ENCODE measurements at regions not wholly inside any gene's neighbourhood (a gene's known extent, or its start where the extent isn't known, plus 50 kb on each side); places are given as distances from the start of the nearest gene placed in this dataset.

DNA sequence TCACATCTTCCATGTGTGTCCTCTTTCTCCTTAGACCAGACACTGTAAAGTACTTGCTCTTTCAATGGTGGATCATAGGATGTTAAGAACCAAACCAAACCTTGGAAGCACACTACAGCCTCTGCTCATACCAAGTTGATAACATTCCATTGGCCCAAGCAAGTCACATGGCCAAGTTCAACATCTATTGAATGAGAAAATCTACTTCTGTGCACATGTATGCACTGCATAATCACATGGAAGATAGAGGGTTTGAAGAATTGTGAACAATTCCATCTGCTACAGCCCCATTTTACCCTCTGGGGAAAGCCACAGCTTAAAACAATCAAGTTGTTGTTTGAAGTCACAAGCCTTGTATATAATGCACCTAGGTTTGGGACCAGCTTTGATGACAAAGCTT is 68.2 kb downstream of the MFAP3 start:
- no peaks in the 10 kb centered on the region for H3K9me3 Mint-ChIP-seq (ENCODE audit: unreplicated experiment)
- no TSS peak for BruUV-seq (replicated peaks)
- no peaks in the 10 kb centered on the region for H3K36me3 Mint-ChIP-seq (ENCODE audit: insufficient read depth, unreplicated experiment)
- CTCF ChIA-PET: interaction anchor here (0.8 to 1.4 kb wide), 2 partner anchors 17 to 34 kb away, joined by 3 read pairs; no protein-coding TSS in a partner anchor
- POLR2A ChIA-PET: no interaction called here
- H3K4me3 Mint-ChIP-seq (ENCODE audit: unreplicated experiment): no peak overlapping the region
- DNase-seq (ENCODE audit: unreplicated experiment): no peak
- H3K4me1 Mint-ChIP-seq (ENCODE audit: insufficient read depth, unreplicated experiment): no peaks in the 10 kb centered on the region
- no peak overlapping the region for H3K27ac Mint-ChIP-seq (ENCODE audit: low read depth, unreplicated experiment)
- TF ChIP-seq, protein P1, sequence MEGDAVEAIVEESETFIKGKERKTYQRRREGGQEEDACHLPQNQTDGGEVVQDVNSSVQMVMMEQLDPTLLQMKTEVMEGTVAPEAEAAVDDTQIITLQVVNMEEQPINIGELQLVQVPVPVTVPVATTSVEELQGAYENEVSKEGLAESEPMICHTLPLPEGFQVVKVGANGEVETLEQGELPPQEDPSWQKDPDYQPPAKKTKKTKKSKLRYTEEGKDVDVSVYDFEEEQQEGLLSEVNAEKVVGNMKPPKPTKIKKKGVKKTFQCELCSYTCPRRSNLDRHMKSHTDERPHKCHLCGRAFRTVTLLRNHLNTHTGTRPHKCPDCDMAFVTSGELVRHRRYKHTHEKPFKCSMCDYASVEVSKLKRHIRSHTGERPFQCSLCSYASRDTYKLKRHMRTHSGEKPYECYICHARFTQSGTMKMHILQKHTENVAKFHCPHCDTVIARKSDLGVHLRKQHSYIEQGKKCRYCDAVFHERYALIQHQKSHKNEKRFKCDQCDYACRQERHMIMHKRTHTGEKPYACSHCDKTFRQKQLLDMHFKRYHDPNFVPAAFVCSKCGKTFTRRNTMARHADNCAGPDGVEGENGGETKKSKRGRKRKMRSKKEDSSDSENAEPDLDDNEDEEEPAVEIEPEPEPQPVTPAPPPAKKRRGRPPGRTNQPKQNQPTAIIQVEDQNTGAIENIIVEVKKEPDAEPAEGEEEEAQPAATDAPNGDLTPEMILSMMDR (IDR thresholded peaks at IDR 0.05; ENCODE audit: unreplicated experiment): no peak
- peaks cover under 1% of the 10 kb centered on the region for H3K27me3 Mint-ChIP-seq (ENCODE audit: insufficient read depth, unreplicated experiment)
- intact Hi-C loops (cut with micrococcal nuclease): no loop called here

DNA sequence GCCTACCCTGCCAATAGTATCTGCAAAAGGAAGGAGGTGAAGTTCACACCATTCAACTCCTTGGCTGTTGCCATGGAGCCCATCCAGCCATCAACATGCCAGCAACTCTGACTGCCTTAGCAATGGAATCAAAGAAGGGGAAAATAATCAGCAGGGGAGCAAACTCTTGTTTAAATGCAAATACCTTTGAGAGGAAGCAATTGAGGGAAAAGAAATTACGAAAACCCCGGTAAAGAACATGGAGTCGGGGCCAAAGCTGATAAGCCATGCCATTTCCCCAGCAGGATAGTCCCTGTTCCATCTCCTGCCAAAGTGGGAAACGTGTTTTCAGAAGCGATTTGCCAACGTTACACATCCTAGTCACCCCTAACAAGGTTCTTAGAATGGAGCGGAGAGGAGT is 69.0 kb downstream of the MFAP3 start:
- intact Hi-C loops (cut with micrococcal nuclease): no loop called here
- peaks cover 8% of the 10 kb centered on the region for H3K27me3 Mint-ChIP-seq (ENCODE audit: insufficient read depth, unreplicated experiment)
- H3K4me3 Mint-ChIP-seq (ENCODE audit: unreplicated experiment): no peak overlapping the region
- no peak overlapping the region for H3K27ac Mint-ChIP-seq (ENCODE audit: low read depth, unreplicated experiment)
- DNase-seq (ENCODE audit: unreplicated experiment): no peak
- no peaks in the 10 kb centered on the region for H3K4me1 Mint-ChIP-seq (ENCODE audit: insufficient read depth, unreplicated experiment)
- H3K36me3 Mint-ChIP-seq (ENCODE audit: insufficient read depth, unreplicated experiment): no peaks in the 10 kb centered on the region
- TF ChIP-seq, protein P1 (IDR thresholded peaks at IDR 0.05; ENCODE audit: unreplicated experiment): no peak
- ChIA-PET POLR2A (no interaction called here), CTCF (interaction anchor here (4.2 kb wide), 1 partner anchor 73 kb away, joined by 21 read pairs; no protein-coding TSS in a partner anchor)
- H3K9me3 Mint-ChIP-seq (ENCODE audit: unreplicated experiment): no peaks in the 10 kb centered on the region
- no TSS peak for BruUV-seq (replicated peaks)

DNA sequence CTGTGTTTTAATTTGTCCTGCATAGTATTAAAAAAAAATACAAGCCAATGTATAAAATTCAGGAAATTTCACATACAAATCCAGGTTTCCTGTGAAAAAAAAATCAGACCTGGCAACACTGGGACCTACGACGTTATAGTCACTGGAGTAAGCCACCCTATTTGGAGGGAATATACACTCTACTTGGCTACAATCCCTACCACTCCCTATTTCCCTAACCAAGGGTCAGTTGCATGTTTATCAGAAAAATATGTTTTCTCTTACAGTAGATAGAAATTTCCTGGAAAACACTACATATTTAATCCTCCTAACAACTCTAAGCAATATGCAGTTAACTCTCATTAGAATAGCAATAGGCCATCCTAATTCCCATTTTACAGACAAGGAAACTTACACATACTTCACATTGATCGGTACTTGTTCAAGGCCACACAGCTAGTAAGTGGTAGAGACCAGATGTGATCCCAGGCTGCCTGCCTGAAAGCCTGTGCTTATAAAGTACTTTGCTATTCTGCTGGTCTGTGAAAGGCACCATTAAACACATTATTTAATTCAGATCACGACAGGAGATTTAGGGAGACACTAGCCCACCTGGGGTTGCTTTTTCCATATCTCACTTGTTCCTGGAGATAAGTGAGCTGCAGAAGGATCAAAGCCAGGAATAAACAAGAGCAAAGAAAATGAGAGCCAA is 70.8 kb downstream of the MFAP3 start:
- Mint-ChIP-seq H3K36me3 (ENCODE audit: insufficient read depth, unreplicated experiment) (no peaks in the 10 kb centered on the region), H3K4me3 (ENCODE audit: unreplicated experiment) (no peak overlapping the region), H3K27ac (ENCODE audit: low read depth, unreplicated experiment) (no peak overlapping the region), H3K9me3 (ENCODE audit: unreplicated experiment) (no peaks in the 10 kb centered on the region), H3K4me1 (ENCODE audit: insufficient read depth, unreplicated experiment) (no peaks in the 10 kb centered on the region), H3K27me3 (ENCODE audit: insufficient read depth, unreplicated experiment) (peaks cover 12% of the 10 kb centered on the region)
- ChIA-PET POLR2A (interaction anchor here (1.0 to 1.1 kb wide), 2 partner anchors 47 to 71 kb away, joined by 3 read pairs; partner anchors contain the start of genes FAM114A2 and MFAP3), CTCF (interaction anchor here (1.6 to 4.2 kb wide), 2 partner anchors 37 to 71 kb away, joined by 4 to 21 read pairs; no protein-coding TSS in a partner anchor)
- TF ChIP-seq, protein P1 (IDR thresholded peaks at IDR 0.05; ENCODE audit: unreplicated experiment): no peak
- intact Hi-C loops (cut with micrococcal nuclease): no loop called here
- no peak for DNase-seq (ENCODE audit: unreplicated experiment)
- BruUV-seq (replicated peaks): no TSS peak

DNA sequence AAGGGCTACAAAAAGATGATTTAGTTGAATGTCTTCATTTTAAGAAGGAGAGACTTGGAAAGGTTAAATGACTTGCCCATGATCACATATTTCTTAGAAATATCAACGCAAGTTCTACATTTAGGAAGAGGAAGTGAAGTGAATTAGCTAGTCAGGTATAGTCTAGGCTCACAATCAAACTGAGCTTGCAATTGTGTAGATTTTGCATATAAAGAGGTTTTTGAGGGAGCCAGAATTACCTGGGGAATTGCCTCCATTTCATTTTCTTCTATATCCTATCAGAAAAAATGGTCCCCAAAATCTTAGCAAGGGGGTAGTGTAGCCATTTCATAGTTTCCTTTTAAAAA is 71.3 kb downstream of the MFAP3 start:
- POLR2A ChIA-PET: no interaction called here
- CTCF ChIA-PET: interaction anchor here (1.6 to 4.2 kb wide), 2 partner anchors 38 to 70 kb away, joined by 4 to 21 read pairs; no protein-coding TSS in a partner anchor
- intact Hi-C loops (cut with micrococcal nuclease): no loop called here
- TF ChIP-seq, protein P1 (IDR thresholded peaks at IDR 0.05; ENCODE audit: unreplicated experiment): no peak
- DNase-seq (ENCODE audit: unreplicated experiment): no peak
- H3K27ac Mint-ChIP-seq (ENCODE audit: low read depth, unreplicated experiment): no peak overlapping the region
- H3K36me3 Mint-ChIP-seq (ENCODE audit: insufficient read depth, unreplicated experiment): no peaks in the 10 kb centered on the region
- no peaks in the 10 kb centered on the region for H3K4me1 Mint-ChIP-seq (ENCODE audit: insufficient read depth, unreplicated experiment)
- no peaks in the 10 kb centered on the region for H3K9me3 Mint-ChIP-seq (ENCODE audit: unreplicated experiment)
- H3K4me3 Mint-ChIP-seq (ENCODE audit: unreplicated experiment): no peak overlapping the region
- H3K27me3 Mint-ChIP-seq (ENCODE audit: insufficient read depth, unreplicated experiment): peaks cover 12% of the 10 kb centered on the region
- no TSS peak for BruUV-seq (replicated peaks)

Measured in MCF 10A (cell line).